SH-SY5Y (cell line): ENCODE measurements at regions not wholly inside any gene's neighbourhood (a gene's known extent, or its start where the extent isn't known, plus 50 kb on each side); places are given as distances from the start of the nearest gene placed in this dataset.

Experiments used
- GATA2 ChIP-seq: IDR thresholded peaks from 2 replicates; pipeline ENCODE4 v1.6.1; 2011; ENCODE audit warnings: mild to moderate bottlenecking, low read depth, low read length
- GATA3 ChIP-seq: IDR thresholded peaks from 2 replicates; pipeline ENCODE4 v1.6.1; 2011; ENCODE audit warnings: low read depth, mild to moderate bottlenecking, low read length, moderate library complexity

GRCh38 chr21:15291621-15292266 is 226.9 kb upstream of the NRIP1 start:
- TF ChIP-seq GATA2 (no peak), GATA3 (no peak)
